GM12892 (cell line): ENCODE measurements at regions not wholly inside any gene's neighbourhood (a gene's known extent, or its start where the extent isn't known, plus 50 kb on each side); places are given as distances from the start of the nearest gene placed in this dataset.

Experiments
- POLR2A ChIP-seq: IDR thresholded peaks from 2 replicates; pipeline ENCODE4 v1.6.1; 2011; ENCODE audit warnings: low read depth, low read length, control low read depth
- POLR2AphosphoS5 ChIP-seq: IDR thresholded peaks from 2 replicates; pipeline ENCODE4 v1.6.1; 2011; ENCODE audit warnings: low read depth, low read length, control low read depth

GRCh38 chr6:27766405-27766804 lies 145.8 kb downstream of the OR2B2 start:
- TF ChIP-seq POLR2A (no peak), POLR2AphosphoS5 (no peak)
